OCI-LY1 (cell line): ENCODE measurements at regions not wholly inside any gene's neighbourhood (a gene's known extent, or its start where the extent isn't known, plus 50 kb on each side); places are given as distances from the start of the nearest gene placed in this dataset.

Experiments
- EZH2 ChIP-seq: fragments of 200-600 bp; sonication (generic), shearing (Covaris generic); IDR thresholded peaks from 2 replicates; pipeline ENCODE4 v1.8.0; 2017; ENCODE audit warnings: borderline replicate concordance, mixed run types, mild to moderate bottlenecking, antibody characterized with exemption, low read length, moderate library complexity, mixed read lengths
- TF ChIP-seq, protein P1 (sequence below): fragments of 200-600 bp; sonication (generic), shearing (Covaris generic); IDR thresholded peaks from 2 replicates; pipeline ENCODE4 v1.5.1; 2017; ENCODE audit warnings: mild to moderate bottlenecking, antibody characterized with exemption, low read length, moderate library complexity, mixed read lengths

DNA sequence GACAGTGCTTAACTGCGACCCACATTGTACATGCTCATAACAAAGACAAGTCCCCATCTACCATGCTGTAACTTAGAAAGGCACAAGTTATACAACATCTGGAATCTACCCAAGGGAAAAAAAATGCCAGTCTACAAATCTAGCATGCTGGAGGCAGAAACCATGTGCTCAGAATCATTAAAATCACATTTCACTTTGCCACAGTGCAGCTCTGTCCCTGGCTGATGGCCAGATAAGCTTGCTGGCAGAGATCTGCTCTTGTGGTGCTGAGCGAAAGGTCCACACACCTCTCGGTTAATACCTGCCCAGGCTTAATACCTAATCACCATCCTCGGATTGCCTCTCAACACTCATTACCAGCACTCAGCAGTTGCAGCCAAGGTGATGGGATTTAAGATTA lies 74.1 kb upstream of the UQCRFS1 start:
- TF ChIP-seq, protein P1, sequence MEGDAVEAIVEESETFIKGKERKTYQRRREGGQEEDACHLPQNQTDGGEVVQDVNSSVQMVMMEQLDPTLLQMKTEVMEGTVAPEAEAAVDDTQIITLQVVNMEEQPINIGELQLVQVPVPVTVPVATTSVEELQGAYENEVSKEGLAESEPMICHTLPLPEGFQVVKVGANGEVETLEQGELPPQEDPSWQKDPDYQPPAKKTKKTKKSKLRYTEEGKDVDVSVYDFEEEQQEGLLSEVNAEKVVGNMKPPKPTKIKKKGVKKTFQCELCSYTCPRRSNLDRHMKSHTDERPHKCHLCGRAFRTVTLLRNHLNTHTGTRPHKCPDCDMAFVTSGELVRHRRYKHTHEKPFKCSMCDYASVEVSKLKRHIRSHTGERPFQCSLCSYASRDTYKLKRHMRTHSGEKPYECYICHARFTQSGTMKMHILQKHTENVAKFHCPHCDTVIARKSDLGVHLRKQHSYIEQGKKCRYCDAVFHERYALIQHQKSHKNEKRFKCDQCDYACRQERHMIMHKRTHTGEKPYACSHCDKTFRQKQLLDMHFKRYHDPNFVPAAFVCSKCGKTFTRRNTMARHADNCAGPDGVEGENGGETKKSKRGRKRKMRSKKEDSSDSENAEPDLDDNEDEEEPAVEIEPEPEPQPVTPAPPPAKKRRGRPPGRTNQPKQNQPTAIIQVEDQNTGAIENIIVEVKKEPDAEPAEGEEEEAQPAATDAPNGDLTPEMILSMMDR = no peak
- no peak for TF ChIP-seq EZH2
